Stimulated activated CD8-positive, alpha-beta memory T cell treated with anti-CD3 and anti-CD28 coated beads, Interleukin-2, amount 100 ng/mL, for 48 hours (primary cell): ENCODE measurements at regions not wholly inside any gene's neighbourhood (a gene's known extent, or its start where the extent isn't known, plus 50 kb on each side); places are given as distances from the start of the nearest gene placed in this dataset.

Experiments used
- DNase-seq, 2 donors: peaks; one replicate each; pipeline ENCODE4 v3.0.0-alpha.2; 2020; ENCODE audit warnings: low read depth in 2 of 2

- DNase-seq, result no peak
Observed at GRCh38 chr10:4058514-4059029, 273.6 kb upstream of the KLF6 start.

DNA sequence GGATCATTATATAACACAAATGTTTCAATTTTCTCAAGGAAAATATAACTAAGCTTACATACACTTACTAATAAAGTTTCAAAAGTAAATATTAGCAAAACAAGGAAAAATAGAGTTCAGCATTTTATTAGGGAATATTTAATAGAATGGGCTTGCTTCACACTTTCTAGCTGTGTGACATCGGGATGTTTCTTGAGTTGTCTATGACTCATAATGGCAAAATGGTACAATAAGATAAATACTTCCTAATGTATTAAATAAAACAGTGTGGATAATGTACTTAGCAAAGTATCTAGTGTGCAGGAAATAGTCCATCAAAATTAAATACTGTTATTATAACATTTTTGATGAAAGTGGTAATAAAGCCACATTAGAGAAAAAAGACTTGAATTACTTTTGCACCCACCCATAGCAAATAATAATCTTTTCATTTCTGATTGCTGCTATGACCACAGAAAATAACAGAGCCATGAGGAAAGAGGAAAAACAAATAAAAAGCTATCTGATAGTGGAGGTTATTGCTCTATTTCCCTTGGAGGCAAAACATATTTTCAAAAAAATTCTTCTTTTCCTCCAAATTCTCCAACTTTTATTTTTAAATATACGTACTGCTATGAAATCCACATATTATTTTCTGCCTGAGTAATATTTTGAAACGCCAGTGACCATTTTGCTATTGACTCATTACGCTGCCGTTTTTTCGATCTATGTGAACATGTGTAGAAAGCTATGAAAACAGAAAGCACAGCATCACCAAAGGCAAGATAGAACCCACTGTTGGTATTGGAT, 272.9 kb upstream of the KLF6 start:
- no peak for DNase-seq

DNA sequence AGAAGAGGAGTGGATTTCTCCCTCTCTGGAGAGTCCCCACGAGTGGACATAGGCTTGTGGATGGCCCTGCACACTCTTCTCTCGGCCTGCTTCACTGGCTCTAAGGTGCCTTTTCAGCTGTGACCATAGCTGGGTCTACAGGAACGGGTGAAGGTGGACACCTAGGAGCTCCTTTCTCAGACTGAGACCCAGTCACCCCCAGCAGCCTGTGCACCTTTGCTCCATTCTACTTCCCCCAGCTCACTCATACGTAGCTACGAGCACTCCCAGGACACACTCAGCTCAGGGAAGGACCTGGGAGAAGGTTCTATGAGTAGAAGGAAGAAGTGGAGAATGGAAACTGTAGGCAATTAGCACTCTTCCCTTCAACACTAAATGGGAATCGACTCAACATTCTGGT, 272.0 kb upstream of the KLF6 start:
- no peak for DNase-seq

GRCh38 chr10:4054656-4055435, 269.8 kb upstream of the KLF6 start:
- no peak for DNase-seq

GRCh38 chr10:4053940-4054339, 268.9 kb upstream of the KLF6 start:
- no peak for DNase-seq

DNA sequence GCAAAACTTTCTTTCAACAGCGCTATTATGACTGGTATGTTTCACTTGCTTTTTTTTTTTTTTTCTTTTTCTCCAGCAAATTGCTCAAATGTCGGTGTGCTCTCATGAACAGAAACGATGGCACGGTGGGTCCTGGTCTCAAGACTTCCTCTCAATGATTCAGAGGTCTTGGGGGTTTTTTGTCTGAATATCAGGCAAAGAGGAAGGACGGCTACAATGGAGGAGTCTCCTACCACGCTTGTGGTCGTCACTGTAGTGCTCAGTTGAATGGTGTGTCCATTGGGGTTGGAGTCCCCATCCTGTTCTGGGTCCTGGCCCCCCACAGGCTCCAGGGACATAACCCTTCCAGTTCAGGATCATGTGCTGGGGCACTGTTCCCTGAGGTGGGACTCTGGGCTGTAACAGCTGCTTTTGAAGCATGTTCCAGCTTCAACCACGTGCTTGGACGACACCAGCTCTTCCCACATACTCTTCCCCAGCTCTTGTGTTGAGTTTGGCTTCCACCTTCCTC, 266.7 kb upstream of the KLF6 start:
- DNase-seq, result no peak

- DNase-seq, result no peak
Observed at GRCh38 chr10:4051011-4051640, 266.1 kb upstream of the KLF6 start.

GRCh38 chr10:4050061-4050460, 265.1 kb upstream of the KLF6 start:
- DNase-seq, result no peak

DNA sequence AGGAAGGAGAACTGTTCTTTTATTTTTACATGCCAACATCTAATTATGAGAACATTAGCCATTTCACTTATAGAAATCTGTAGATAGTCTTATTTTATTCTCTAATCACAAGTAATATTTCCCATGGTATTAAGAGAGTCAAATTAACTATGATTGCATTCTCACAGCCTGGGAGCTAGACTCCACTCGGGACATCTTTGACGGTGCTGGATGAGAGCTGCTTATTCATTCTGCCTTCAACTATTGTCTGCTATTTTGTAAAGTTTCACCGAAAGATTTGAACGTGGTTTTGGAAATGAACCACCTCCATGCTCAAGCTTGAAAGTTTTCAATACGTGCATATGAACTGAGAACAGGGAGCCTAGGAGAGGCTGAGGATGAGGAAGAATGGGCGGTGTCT, 264.3 kb upstream of the KLF6 start:
- DNase-seq, result no peak

GRCh38 chr10:4048236-4048864, 263.3 kb upstream of the KLF6 start:
- no peak for DNase-seq

DNA sequence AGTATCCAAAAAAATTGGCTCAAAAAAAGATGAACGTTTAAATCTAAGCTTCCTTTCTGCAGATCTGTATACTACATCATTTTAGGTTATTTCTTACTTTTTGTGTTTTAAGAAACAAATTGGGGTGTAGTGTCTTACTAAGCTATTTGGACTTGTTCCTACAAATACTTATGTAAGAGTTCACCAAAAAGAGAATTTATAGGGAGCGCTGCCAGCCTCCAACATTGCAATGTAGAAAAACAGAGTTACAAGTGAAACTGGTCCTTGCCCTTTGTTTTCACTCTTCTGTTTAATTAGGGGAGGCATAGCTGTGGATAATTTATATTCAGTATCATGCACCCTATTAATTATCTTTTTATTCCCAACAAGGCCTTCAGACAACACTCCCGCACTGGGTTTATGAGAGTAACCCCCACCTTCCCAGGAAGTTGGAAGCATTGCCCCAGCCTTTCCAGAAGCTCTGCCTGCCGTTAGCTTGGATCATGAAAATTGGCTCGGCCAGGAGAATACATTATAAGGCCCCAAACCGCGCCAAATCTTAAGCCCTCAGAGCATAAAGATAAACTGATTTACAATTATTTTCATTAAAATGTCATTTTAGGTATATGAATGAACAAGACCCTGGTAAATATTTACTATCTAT, 261.8 kb upstream of the KLF6 start:
- DNase-seq, result no peak

DNA sequence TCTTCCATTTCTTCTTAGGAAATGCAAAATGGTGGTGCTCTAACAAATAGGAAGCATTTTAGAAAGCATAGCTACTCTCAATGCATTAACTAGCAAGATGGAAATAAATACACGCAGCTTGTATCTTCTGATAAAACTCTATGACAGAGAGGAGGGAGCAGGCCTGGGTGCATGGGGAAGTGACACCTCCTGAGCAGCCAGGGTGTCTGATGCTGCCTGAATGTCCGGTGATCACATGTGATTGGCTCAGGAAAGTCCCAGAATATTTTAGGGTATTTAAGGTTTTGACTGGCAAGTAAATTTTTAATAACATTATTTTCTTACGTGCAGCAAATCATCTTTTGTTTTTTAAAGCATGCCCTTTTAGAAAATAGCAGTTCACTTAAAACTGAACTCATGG, 261.0 kb upstream of the KLF6 start:
- DNase-seq, result no peak

DNA sequence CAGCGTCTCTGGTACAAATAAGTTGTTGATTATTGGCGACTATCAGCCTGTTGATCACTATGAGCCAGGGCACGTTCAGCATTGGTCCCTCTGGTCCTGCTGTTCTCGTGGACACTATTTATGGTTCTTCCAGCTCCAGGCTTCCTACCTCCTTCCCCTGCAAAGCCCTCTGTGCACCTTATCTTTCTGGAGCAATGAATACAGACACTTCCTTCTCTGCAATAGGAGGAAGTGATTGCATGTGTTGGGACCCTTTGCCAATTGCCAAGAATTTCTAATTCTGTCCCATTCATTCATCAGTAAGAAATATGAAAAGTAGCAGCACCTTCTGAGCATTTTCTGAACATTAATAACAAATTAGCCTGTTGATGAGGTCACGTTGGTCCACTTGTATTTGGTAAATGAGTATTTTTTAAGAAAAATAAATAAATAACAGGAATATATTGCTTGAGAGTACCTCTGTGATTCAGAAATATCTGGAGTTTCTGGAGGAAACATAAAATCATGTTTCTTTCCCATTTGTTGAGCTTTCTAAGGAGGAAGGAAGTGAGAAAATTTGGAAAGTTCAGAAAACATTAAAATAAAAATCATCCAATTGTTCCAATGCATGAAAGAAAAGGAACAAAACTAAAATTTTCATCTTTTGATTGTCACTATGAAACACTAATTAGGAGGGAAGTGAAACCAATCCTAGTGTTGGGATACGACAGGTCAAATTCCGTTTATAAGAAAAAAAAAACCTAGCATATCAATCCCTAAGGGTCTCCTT, 259.1 kb upstream of the KLF6 start:
- no peak for DNase-seq

GRCh38 chr10:4041635-4042034, 256.6 kb upstream of the KLF6 start:
- DNase-seq, result no peak

GRCh38 chr10:4038000-4038399, 253.0 kb upstream of the KLF6 start:
- no peak for DNase-seq

GRCh38 chr10:4035599-4035945, 250.6 kb upstream of the KLF6 start:
- no peak for DNase-seq

DNA sequence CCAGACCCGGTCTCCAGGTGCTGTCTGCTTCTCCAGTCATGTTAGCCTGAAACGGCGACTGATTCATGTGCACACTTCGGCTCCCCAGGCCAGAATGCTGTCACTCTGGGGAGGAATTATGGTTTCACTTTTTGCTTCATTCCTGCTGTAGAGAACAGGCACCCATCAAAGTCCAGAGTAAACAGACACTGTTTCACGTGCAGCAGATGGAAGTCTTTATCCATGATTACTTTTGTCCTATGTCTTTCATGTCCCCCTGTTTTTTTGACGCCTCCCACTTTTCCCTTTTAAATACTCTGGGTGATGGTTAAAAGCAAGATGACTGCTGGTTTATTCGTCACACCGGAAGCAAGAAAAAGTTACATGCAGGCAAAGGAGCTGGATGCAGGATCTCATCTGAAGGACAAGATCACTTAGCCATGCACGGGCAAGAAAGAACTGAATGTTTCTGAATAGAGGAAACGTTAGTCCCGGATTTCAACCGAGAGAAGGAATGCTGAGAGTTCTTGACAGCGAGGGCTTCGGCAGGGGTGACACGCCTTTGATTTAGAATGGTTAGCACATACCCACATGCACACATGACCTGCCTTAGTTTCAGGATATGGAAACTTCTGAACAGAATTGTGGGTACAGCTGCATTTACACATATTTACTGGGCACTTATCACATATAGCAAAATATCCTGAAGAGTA, 250.0 kb upstream of the KLF6 start:
- DNase-seq, result no peak

DNA sequence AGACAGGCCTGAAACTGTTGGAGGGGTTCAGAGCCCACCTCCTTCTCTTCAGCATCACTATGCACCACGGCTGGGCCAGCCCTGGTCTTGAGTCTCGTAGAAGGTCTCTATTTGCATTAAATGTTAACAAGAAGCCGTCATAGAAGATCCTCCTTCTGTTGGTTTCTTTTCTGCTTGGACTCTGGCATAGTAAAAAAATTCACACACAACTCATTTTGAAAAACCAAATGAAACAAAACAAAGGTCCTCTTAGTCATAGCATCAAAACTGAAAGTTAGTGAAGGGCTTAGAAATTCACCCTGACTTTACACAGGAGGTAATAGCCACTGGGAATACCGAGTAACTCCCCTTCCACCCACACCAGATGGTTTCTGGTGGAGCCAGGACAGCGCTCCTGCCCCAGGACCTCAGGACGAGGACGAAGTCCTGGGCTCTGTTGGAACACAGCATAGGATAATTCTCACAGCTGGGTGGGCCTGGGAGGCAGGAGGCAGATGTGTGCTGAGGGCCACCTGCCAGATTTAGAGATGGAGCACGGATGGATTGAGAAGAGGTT, 248.4 kb upstream of the KLF6 start:
- no peak for DNase-seq

GRCh38 chr10:4029866-4030265, 244.9 kb upstream of the KLF6 start:
- no peak for DNase-seq
